ENCODE measurements at regions not wholly inside any gene's neighbourhood (a gene's known extent, or its start where the extent isn't known, plus 50 kb on each side); places are given as distances from the start of the nearest gene placed in this dataset.
"Not testable (repeated sequence)": the region's sequence is repeated elsewhere in the genome, so short reads cannot be mapped to it uniquely, and the experiment has no call there.

DNA sequence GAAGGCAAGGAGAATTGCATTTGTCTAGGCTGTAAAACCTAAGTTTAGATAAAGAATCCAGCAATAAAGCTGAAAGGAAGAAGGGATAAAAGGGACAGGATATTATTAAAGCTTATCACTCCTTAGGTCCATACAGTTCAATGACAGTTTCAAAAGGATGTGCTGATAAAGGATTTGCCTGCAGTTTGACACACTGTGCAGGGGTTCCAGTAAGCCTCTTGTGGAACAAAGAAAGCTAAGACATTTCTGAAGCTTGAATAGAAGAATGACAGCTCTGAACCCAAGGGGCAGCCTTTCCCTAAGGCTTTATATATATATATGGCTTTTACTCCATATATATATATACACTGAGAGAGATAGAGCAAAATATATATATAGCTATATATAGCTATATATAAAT is 276.8 kb upstream of the GRM3 start:
- DNase-seq = no peak

GRCh38 chr7:86340407-86340806 is 303.3 kb upstream of the GRM3 start:
- DNase-seq = not testable (repeated sequence)

DNA sequence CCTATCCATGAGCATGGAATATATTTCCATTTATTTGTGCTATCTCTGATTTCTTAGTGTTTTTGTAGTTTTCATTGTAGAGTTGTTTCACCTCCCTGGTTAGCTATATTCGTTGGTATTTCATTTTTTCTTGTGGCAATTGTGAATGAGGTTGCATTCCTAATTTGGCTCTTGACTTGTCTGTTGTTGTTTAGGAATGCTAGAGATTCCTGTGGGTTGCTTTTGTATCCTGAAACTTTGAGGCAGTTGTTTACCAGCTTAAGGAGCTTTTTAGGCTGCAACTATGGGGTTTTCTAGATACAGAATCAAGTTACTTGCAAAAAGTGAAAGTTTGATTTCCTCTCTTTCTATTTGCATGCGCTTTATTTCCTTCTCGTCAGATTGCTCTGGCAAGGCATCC is 304.7 kb upstream of the GRM3 start:
- no peak for DNase-seq

DNA sequence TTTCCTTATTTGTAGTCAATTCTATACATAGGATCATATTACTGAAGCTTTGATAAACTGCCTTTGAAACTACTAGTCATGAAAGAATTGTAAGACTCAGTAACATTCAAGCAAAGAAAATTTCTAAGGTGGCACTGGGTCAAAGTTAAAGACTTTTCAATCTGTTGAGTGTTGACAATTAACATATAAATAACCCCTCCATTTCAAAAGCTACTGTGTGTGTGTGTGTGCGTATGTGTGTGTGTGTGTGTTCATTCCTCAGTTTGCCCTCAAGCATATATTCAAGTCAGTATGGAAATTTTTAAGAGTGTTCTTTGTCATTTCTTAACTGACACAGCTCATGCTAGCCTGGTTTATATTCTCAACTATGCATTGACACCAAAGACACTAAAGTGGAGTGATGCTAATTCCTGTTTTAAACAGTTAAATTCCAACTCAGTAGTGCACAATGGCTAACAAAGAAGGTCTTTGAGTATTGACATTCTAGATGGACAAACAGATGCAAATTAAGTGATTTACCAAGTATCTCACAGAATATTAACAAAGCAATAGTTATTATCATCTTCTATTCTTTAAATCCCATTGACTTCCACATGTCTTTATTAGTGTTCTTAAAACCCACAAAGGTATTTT is 314.8 kb upstream of the GRM3 start:
- no peak for DNase-seq

DNA sequence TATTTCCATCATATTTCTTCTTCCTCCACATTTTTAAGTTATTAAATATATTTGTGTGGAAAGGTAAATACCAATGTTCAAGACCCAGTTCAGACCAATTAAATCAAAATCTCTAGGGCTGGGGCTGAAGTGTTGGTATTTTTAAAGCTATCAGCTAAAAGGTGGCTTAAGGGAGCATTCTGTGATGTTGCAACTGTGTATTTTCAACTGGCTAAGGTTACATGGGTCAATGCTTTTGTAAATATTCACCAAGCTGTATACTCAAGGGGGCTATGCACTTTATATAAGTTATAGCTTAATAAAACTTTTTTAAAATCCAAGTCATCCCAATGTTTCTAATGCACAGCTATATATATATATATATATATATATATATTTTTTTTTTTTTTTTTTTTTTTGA is 316.9 kb upstream of the GRM3 start:
- DNase-seq = no peak

- no peak for DNase-seq
These were observed 322.8 kb upstream of the GRM3 start for GRCh38 chr7:86320889-86321288.

DNA sequence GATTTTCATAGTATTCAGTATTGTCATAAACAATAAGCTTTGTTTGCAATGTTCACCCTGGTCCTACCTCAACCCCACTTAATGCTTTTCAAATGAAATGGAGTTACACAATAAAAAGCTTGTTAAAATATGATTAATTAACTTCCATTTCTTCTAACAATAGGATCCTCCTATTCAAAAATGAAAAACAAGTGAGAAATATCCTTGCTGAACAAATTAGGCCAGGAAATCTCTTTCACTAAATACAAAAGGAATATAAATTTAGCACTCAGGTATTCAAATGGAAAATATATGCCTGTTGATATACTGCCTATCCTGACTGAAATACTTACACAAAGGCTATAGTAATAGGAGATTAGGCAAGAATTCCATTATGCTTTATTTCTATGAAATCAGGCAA is 323.4 kb upstream of the GRM3 start:
- DNase-seq = no peak

DNA sequence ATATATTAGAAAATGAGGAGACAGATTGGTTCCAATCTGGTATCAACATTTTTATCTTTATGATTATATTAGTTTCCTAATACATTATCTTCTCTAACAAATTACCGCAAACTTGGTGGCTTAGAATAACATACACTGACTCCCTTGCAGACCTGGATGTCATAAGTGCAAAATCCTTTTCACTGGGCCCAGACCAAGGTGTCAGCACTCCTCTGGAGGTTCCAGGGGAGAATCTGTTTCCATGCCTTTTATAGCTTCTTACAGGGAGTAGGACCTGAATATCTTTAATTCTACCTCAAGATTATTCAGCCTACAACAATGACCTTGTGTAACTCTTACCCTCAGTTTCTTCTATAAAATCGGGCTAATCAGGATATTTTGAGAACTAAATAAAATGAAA is 329.9 kb upstream of the GRM3 start:
- DNase-seq = no peak

- no peak for DNase-seq
These were observed 342.4 kb upstream of the GRM3 start for GRCh38 chr7:86301301-86301700.

- no peak for DNase-seq
These were observed 348.2 kb upstream of the GRM3 start for GRCh38 chr7:86295526-86295925.

DNA sequence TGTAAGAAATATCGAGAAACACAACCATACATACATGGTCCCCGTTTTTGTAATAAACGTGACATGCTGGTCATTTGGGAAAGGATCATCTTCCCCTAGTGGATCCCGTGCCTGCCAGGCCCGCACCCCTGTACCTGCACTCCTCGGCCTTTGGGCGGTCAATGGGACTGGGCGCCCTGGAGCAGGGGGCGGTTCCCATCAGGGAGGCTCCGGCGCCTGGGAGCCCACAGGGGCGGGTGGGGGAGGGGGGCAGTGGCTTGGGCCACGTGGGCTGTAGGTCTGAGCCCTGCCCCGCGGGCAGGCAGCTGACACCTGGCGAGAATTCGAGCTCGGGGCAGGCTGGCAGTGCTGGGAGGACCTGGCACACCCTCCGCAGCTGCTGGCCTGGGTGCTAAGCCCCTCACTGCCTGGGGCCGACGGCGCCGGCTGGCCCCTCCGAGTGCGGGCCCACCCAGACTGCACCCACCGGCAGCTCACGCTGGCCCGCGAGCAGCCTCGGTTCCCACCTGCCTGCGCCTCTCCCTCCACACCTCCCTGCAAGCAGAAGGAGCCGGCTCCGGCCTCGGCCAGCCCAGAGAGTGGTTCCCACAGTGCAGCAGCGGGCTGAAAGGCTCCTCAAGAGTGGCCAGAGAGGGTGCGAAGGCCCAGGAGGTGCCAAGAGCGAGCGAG is 361.6 kb upstream of the GRM3 start:
- DNase-seq = peak; percentile 67

GRCh38 chr7:86280150-86280549 is 363.6 kb upstream of the GRM3 start:
- DNase-seq = no peak

DNA sequence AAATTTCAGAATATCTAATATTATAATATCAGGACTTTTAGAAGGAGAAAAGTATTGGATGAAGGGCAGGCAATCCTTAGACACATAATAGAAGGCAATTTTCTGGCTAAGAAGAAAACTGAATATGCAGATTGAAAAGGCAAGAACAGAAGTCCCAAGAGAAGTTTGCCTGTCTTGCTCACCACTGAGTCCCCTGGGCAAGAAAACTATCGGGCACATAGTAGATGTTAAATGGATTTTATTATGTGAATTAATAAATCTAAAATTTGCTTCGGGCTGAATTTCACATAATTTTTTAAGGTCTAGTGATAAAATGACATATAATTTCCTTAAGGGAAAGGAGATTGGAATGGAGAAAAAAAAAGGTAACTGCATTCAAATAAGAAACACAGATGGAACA is 380.9 kb upstream of the GRM3 start:
- no peak for DNase-seq

GRCh38 chr7:86257894-86258293 is 385.8 kb upstream of the GRM3 start:
- DNase-seq = no peak

- DNase-seq = no peak
These were observed 391.3 kb upstream of the GRM3 start for GRCh38 chr7:86252406-86252805.

GRCh38 chr7:86248977-86249376 is 394.7 kb upstream of the GRM3 start:
- DNase-seq = no peak

GRCh38 chr7:86243171-86243570 is 400.5 kb upstream of the GRM3 start:
- DNase-seq = no peak

DNA sequence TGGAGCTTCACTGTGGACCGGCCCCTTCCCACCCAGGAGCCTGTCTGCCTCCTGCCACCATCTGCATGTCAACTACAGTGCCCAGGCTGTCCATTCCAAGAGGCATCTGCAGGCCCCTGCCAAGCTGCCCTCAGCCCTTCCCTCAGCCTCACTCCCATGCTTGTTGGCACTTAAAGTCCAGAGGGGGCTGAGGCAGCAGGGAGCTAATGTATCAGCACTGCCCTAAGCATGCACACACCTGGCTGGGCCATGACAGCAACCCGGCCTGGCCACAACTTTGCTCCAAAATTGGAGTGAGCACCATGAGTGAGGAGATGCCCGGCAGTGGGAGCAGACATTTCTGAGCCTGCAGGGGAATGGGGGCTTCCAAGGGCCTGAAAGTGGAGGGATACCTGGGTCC is 417.5 kb upstream of the GRM3 start:
- no peak for DNase-seq

DNA sequence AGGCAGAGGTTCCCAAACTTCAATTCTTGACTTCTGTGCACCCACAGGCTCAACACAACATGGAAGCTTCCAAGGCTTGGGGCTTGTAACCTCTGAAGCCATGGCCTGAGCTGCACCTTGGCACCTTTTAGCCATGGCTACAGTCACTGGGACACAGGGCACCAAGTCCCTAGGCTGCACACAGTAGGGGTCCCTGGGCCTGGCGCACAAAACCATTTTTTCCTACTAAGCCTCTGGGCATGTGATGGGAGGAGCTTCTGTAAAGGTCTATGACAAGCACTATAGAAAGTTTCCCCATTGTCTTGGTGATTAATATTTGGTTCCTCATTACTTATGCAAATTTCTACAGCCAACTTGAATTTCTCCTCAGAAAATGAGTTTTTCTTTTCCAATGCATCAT is 420.9 kb upstream of the GRM3 start:
- no peak for DNase-seq

- DNase-seq = no peak
These were observed 429.0 kb upstream of the GRM3 start for GRCh38 chr7:86214734-86215133.

DNA sequence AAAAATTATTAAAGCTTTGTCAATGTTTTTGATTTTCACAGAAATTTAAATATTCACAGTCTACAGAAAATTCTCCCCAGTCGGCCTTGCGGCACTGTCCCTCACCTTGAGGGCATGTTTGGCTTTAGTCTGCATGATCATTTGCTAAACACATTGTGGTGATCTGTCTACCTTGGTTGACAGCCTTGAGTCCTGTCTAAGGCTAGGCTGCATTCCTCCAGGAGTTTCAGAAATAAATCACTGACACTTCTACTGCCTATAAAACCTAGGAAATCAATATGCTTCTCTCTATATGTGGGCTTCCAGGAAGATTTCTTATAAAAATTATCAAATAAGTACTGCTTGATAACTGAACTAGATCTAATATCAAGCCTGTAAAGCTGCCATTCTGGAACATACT is 430.7 kb upstream of the GRM3 start:
- DNase-seq = no peak

DNA sequence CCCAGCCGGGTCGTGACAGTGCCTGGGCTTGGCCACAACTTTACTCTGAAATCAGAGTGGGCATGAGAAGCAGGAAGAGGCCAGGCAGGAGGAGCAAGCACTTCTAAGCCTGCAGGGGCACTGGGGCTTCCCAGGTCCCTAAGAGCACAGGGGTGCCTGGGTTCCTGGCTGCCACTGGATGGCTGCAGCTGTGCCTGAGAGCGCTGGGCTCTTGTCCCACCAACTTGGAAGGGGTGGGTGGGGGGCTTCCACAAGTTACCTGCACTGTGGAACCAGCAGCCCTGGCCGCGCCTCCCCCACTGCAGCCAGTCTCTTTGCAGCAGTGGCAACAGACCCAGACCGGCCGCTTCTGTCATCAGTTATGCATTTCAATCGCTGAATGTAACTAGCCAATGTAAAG is 434.7 kb upstream of the GRM3 start:
- DNase-seq = no peak

- DNase-seq = no peak
These were observed 436.0 kb upstream of the GRM3 start for GRCh38 chr7:86207740-86208139.

GRCh38 chr7:86202833-86203232 is 440.9 kb upstream of the GRM3 start:
- DNase-seq = no peak

- DNase-seq = no peak
These were observed 441.9 kb upstream of the GRM3 start for GRCh38 chr7:86201767-86202166.
